Astrocyte (in vitro differentiated cells and primary cell): ENCODE measurements at regions not wholly inside any gene's neighbourhood (a gene's known extent, or its start where the extent isn't known, plus 50 kb on each side); places are given as distances from the start of the nearest gene placed in this dataset.

ENCODE experiments used
- CTCF ChIP-seq: IDR thresholded peaks from 2 replicates; pipeline ENCODE4 v1.5.1; 2011; ENCODE audit warnings: low read depth, mild to moderate bottlenecking, inconsistent platforms, low read length, moderate library complexity; ENCODE audit not compliant: insufficient read depth
- EZH2 ChIP-seq: IDR thresholded peaks from 2 replicates; pipeline ENCODE4 v1.6.1; 2012; ENCODE audit warnings: mild to moderate bottlenecking, low read length, inconsistent platforms; ENCODE audit not compliant: insufficient read depth

GRCh38 chr6:44503471-44503870, 116.0 kb downstream of the CDC5L start:
- TF ChIP-seq CTCF (no peak), EZH2 (no peak)
